ENCODE measurements at regions not wholly inside any gene's neighbourhood (a gene's known extent, or its start where the extent isn't known, plus 50 kb on each side); places are given as distances from the start of the nearest gene placed in this dataset.

DNA sequence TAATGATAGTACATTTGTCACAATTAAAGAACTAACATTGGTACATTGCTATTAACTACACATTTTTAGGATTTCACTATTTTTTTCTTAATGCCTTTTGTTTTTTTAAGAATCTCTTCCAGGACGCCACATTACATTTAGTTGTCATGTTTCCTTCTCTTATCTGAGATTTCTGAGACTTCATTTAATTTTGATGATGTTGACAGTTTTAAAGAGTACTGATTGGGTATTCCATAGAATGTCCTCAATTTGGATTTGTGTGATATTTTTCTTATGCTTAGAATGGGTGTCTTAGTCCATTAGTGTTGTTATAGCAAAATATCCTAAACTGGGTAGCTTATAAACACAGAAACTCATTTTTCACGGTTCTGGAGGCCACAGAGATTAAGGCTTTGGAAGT is 1095.5 kb upstream of the LCORL start:
- Histone ChIP-seq H3K9me3 (replicated peaks; ENCODE audit: control insufficient read depth, insufficient read depth, low read length) (no peaks in the 10 kb centered on the region), H3K4me2 (ENCODE audit: control insufficient read depth, insufficient read depth) (no peak overlapping the region), H3K4me1 (ENCODE audit: control insufficient read depth, insufficient read depth, low read length) (no peaks in the 10 kb centered on the region), H4K20me1 (ENCODE audit: control insufficient read depth, insufficient read depth) (no peaks in the 10 kb centered on the region), H3K9ac (ENCODE audit: control insufficient read depth, insufficient read depth, low read length) (no peak overlapping the region), H2AFZ (ENCODE audit: control insufficient read depth, low read depth, low read length) (no peak overlapping the region), H3K4me3 (no peak overlapping the region), H3K36me3 (ENCODE audit: control insufficient read depth in 2 of 2, insufficient read depth in 2 of 2, low read length in 1 of 2) (no peaks in the 10 kb centered on the region), H3K27ac (ENCODE audit: control insufficient read depth, insufficient read depth) (no peak overlapping the region), H3K27me3 (replicated peaks in 1 of 2; ENCODE audit: control insufficient read depth in 2 of 2, insufficient read depth in 2 of 2, low read length in 1 of 2) (no peaks in the 10 kb centered on the region), H3K79me2 (ENCODE audit: control insufficient read depth, insufficient read depth, low read length) (no peaks in the 10 kb centered on the region)
- in situ Hi-C loops (cut with MboI): no loop called here
- ChIA-PET CTCF (interaction anchor here (0.8 kb wide), 1 partner anchor 1299 kb away, joined by 3 read pairs; no protein-coding TSS in a partner anchor), POLR2A (no interaction called here), RAD21 (ENCODE audit: unreplicated experiment) (no interaction called here), SMC1A (ENCODE audit: uncharacterized antibody, unreplicated experiment) (no interaction called here)
- no TSS peak for BruUV-seq (replicated peaks)
- intact Hi-C loops (cut with micrococcal nuclease; ENCODE audit: unreplicated experiment): no loop called here
- no peak for FAIRE-seq
- DNase-seq (ENCODE audit: low read depth, low spot score): no peak
- ATAC-seq: no peak
- WGBS (ENCODE audit: insufficient coverage, insufficient replicate concordance, low lambda C conversion rate, missing lambda C conversion rate): 3% methylated on average over 2 of the region's 2 CpGs
- no peak for TF ChIP-seq TBL1XR1 (IDR thresholded peaks at IDR 0.05; ENCODE audit: low read depth, low read length)

DNA sequence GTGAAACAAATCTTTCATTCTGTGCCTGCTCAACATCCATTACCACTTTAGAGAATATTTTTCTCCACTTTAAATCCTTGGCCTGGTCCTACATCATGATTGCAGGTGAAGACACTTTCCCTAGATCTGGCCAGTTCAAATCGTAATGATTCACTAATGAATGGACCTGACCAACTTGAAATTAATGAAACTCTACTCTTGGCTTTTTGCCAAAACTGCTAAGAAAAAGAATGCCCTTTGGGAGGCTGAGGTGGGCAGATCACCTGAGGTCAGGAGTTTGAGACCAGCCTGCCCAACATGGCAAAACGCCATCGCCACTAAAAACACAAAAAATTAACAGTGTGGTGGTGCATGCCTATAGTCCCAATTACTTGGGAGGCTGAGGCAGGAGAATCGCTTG is 1082.6 kb upstream of the LCORL start:
- Histone ChIP-seq H4K20me1 (ENCODE audit: control insufficient read depth, insufficient read depth) (no peaks in the 10 kb centered on the region), H2AFZ (ENCODE audit: control insufficient read depth, low read depth, low read length) (no peak overlapping the region), H3K4me2 (ENCODE audit: control insufficient read depth, insufficient read depth) (no peak overlapping the region), H3K4me1 (ENCODE audit: control insufficient read depth, insufficient read depth, low read length) (no peaks in the 10 kb centered on the region), H3K9me3 (replicated peaks; ENCODE audit: control insufficient read depth, insufficient read depth, low read length) (no peaks in the 10 kb centered on the region), H3K79me2 (ENCODE audit: control insufficient read depth, insufficient read depth, low read length) (no peaks in the 10 kb centered on the region), H3K27me3 (replicated peaks in 1 of 2; ENCODE audit: control insufficient read depth in 2 of 2, insufficient read depth in 2 of 2, low read length in 1 of 2) (no peaks in the 10 kb centered on the region), H3K27ac (ENCODE audit: control insufficient read depth, insufficient read depth) (no peak overlapping the region), H3K36me3 (ENCODE audit: control insufficient read depth in 2 of 2, insufficient read depth in 2 of 2, low read length in 1 of 2) (no peaks in the 10 kb centered on the region), H3K9ac (ENCODE audit: control insufficient read depth, insufficient read depth, low read length) (no peak overlapping the region), H3K4me3 (no peak overlapping the region)
- ChIA-PET POLR2A (no interaction called here), SMC1A (ENCODE audit: uncharacterized antibody, unreplicated experiment) (no interaction called here), CTCF (no interaction called here), RAD21 (ENCODE audit: unreplicated experiment) (no interaction called here)
- no TSS peak for BruUV-seq (replicated peaks)
- in situ Hi-C loops (cut with MboI): no loop called here
- FAIRE-seq (no peak), DNase-seq (ENCODE audit: low read depth, low spot score) (no peak), ATAC-seq (no peak)
- TF ChIP-seq EGR1 (IDR thresholded peaks at IDR 0.05; ENCODE audit: borderline replicate concordance in 1 of 2, low read depth in 2 of 2, low read length in 2 of 2): no peak
- WGBS (ENCODE audit: insufficient coverage, insufficient replicate concordance, low lambda C conversion rate, missing lambda C conversion rate): 29% methylated on average over 4 of the region's 4 CpGs
- intact Hi-C loops (cut with micrococcal nuclease; ENCODE audit: unreplicated experiment): no loop called here

All from GM12878 (cell line).